ENCODE measurements at regions not wholly inside any gene's neighbourhood (a gene's known extent, or its start where the extent isn't known, plus 50 kb on each side); places are given as distances from the start of the nearest gene placed in this dataset.

DNA sequence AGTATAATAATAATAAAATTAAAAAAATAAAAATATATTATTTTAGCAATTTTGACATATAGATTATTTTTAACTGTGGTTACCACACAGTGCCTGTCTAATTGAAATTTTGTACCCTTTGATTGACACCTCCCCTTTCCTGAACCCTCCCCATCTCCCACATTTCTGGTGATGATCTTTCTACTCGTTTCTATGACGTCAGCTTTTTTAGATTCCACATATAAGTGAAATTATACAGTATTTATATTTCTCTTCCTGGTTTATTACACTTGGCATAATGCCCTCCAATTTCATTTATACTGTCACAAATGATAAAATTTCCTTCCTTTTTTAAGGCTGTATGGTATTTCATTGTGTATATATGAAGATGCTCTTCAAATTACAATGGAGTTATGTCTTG, 258.1 kb upstream of the PTCHD4 start:
- DNase-seq = no peak

DNA sequence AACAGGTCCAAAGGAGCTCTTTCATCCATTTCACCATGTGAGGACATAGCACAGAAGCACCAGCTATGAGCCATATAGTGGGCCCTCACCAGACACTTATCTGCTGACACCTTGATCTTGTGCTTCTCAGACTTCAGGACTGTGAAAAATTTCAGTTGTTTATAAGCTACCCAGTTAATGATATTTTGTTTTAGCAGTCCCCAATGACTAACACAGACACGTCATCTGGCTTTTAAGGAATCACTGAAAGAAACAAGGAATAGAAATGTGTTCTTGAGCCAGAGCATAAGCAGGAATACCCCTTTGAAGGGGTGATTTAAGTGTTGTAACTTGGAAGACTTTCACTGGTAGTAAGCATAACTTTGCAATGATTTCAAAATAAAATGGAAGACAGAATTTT, 214.7 kb upstream of the PTCHD4 start:
- no peak for DNase-seq

DNA sequence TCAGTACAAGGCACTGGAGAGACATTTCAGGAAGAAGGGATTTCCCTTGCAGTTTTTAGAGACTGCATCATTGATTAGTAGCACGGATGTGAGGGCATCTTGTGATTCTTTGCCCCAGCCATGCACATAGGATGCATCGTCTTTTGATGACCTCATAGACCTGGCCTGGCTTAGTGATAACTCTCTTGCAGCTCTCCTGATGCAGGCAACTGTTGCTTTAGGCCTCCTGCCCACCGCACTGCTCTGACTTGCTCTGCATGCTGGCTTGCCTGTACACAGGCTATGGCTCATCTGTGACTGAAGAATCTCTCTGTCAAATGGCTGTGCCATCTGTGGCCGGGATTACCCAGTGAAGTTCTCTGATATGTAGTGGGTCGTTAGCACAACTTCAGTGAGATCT, 207.7 kb upstream of the PTCHD4 start:
- no peak for DNase-seq

DNA sequence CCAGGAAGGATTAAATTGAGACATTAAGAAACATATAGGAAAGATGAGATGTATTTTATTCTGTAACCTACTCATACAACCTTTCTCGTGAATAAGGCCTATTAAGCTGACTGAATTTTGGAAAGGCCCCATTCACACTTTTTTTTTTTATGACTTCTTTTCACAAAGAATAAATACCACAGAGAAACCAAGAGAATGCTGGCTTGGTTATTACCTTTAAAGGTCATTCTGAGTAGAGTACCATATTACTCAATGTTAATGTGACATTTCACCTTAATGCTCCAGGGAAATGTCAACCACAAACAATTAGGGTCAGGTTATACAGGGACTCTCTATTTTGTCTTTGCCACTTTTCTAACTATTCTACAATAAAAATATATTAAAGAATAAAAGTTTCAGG, 204.9 kb upstream of the PTCHD4 start:
- DNase-seq = no peak

DNA sequence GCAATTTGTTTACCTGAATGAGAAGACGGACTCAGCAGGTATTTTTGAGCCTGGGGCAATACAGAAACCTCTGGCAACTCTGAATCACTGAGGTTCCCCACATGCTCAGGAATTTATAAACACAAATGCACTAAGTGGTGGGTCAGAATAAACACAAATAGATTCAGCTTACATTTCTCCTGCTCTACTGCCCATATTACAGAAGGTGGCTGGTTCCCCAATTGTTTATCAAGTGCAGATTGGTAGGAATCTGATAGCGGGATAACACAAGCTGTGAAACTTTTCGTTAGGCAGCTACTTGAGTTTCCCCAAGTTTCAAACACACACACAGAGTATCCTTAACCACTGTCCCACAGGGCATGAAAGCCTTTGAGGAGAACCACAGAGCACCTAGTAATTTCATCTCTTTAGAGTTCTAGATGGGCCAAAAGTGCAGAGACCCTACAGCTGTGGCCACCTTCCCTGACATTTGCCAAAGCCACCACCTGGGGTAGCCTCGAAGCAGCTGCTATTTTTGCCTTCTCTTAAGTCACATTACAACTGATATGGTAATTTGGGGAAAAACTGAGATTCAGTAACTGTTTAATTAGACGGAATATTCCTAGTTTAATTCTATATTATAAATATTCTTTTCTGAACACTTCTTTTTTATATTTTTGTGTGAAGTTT, 204.2 kb upstream of the PTCHD4 start:
- no peak for DNase-seq

DNA sequence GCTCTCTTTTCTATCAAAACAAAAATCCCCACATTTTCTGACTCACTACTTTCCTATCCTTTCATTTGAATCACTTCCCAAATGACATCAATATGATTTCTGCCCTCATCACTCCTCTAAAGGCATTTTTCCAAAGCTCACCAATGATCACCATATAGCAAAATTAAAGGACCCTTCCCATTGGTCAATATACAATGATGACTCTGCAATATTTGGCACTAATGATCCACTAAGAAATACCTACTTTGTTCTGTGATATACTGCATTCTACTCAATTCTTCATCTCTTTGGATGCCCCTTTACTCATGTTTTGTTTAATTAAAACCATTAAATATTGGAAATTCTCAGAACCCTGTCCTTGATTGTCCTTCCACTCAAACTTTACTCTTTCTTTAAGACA, 200.3 kb upstream of the PTCHD4 start:
- DNase-seq = no peak

DNA sequence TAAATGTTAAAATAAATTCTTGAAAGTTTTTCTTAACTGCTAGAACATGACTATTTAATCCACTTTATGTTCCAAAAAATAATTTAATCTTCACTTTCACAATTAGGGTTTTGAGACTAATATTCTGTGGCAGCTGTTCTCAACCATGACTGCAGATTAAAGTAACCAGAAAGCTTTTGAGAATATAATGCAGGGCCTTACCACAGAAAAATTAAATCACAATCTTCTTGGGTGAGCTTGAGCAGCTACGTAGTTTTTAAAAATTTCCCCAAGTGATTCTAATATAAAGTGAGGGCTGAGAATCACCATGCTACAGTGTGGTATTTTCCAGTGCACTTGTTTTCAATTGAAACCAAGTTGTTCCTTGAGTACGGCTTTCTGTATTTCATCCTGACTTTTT, 196.6 kb upstream of the PTCHD4 start:
- DNase-seq = no peak

DNA sequence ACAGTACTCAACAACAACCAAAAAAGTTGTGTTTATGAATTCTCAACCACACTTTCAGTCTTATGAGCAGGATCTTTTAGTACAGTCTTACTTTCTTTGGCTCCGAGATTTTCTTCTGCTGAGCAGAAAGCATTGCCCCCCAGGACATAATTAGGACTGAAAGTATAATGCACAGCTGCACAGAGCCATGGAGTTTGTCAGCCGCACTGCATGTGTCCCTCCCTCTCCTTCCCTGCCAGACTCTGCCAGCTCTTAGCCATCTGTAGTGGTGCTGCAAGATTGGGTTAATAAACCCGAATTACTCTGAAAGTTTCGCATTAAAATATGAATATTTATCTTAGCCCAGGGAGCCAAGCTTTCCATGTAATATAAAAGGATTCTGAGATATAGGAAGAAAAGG, 179.6 kb upstream of the PTCHD4 start:
- DNase-seq = no peak

DNA sequence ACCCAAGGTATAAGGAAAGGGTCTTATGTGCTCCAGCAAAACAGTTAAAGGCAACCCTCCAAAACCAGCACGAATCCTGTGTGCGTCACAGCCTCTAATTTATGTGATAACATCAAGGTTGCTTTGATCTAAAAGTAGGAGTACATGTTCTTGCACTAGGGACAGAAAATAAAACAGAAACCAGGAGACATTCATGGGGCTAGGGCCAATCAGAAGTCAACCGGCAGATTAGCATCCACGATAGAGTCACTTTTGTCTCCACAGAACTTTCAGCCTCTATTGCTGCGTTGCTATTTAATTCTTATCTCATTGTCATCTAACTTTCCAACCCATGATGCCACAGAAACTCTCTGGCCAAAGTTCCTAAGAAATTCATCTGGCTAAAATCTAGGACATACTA, 178.8 kb upstream of the PTCHD4 start:
- DNase-seq = no peak

DNA sequence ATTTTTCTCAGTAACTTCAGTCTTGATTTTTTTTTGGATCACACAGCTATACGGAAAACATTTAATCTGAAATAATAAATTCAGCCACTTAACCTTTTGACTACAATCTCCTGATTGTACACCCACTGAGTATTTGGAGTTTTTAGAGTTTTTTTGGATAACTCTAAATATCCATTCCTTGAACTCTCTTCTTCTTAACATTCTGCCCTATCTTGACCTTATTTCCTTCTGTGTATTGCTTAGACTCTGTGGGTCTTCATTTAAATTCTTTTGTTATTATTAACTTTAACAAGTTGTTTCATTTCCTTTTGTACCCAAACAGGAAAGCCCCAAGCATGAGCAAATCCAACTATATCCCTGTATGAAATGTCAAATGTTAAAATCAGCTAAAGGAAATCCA, 170.2 kb upstream of the PTCHD4 start:
- DNase-seq = no peak

DNA sequence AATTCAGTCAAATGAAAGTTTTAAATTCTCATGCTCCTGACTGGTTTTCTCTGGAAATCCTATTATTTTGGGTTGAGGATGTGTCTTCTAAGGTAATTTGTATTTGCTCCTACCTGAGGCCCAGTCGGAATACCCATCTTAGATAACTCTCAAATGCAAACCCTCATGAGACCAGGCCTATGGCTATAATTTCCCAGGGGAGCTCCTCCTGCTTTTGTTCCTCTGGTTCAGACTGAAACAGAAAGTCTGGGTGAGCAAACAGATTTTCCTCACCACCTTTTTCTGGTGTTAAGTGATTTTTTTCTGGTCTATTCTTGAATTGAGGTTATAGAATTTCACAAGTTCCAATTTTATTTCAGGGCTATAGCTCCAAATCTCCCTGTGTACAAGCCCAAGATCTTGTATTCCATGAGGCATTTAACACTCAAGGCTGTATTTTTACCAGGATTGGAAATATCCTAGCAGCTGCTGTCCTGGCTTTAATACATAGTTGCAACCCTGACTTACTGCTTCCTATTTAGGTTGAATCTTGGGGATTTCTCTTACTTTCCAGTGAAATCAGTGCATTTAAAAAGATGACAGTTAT, 169.1 kb upstream of the PTCHD4 start:
- DNase-seq = no peak

DNA sequence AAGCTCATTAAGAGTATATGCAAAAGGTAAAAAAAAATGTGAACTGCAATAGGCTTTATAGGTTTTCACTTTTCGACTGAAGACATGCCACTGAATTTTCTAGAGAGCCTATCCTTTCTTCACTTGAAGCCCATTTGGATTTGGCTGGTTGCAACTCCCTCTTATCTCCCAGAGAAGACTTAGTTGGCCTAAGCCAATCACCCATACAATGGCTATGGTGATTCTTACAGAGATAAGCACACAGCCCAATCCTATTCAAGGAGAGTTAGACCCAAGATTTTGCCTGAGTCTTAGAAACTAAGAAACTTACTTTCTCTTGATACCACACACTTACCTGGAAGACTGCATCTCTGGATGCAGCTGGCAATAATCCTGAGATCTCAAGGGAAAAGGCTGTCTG, 167.3 kb upstream of the PTCHD4 start:
- no peak for DNase-seq

DNA sequence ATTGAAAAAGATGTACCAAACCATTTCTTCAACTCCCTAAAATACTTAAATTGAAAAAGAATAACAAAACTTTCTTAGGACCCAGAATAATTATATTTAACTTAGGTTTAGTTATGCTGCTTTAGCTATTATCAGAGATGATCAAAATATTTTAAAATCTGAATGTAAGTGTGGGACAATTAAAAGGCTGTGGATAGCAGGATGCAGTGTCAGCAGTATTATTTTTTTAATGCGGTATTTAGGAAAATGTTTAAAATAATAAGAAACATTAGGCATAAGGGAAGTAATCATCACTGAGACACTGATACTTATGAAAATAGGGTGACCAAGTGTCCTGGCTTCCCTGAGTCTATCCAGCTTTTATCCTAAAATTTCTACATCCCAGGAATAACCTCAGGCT, 161.5 kb upstream of the PTCHD4 start:
- DNase-seq = no peak

DNA sequence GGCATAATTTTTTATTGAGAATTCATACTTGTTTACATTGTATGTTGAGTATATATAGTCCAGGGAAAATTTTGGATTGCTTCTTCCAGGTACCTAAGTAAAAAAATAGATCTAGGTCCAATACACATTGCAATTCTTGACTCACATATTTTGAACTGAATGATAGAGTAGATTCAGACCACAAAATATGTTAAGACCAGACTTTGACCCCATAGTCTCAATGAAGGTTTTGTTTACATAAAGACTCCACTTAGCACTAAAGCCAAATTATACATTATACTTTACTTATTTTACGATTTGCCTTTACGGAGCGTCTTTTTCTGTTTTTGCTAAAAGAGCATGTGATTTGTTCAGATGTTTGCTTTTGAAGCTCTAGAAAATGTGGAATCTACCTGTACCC, 144.1 kb upstream of the PTCHD4 start:
- DNase-seq = no peak

DNA sequence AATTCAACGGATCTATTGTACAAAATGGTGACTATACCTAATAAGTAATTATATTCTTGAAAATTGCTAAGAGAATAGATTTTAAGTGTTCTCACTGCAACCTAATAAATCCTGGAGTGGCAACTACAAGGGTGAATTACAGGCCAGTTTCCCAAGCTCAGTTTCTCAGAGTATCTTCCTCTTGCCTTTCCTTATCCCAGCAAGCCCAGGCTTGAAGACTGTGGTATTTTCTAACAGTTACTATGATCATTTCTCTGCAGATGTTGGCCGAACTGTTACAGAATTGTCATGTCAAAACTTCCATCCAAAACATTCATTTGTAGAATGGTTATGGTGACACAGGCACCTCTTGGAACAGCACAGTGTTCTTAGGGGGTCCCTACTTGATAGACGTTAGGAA, 138.1 kb upstream of the PTCHD4 start:
- no peak for DNase-seq

DNA sequence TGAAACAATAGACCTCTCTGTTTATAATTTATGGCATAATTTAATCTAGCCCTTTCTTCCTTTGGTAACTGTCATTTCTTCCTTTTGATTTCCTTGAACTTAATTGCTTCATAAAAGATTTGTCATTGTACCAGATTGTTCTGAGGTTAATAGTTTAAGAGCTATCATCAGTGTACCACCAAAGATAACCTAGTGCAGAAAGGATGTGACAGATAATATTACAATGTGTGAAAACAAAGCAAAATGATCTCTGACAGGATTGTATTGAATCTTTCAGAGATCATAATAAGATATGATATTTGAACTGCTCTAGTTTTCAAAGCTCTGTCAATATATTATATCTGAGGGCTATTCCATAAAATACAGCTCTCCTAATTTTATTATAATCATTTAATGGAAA, 132.1 kb upstream of the PTCHD4 start:
- no peak for DNase-seq

DNA sequence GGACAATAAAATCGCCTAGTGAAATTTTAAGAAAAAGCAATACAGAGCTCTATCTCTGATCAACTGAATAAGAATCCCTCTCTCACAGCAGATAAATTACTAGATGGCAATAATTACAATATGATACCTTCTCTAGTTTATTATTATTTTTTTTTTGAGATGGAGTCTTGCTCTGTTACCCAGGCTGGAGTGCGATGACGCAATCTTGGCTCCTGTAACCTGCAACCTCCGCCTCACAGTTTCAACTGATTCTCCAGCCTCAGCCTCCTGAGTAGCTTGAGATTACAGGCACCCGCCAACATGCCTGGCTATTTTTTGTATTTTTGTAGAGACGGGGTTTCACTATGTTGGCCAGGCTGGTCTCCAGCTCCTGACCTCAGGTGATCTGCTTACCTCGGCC, 129.3 kb upstream of the PTCHD4 start:
- DNase-seq = no peak

DNA sequence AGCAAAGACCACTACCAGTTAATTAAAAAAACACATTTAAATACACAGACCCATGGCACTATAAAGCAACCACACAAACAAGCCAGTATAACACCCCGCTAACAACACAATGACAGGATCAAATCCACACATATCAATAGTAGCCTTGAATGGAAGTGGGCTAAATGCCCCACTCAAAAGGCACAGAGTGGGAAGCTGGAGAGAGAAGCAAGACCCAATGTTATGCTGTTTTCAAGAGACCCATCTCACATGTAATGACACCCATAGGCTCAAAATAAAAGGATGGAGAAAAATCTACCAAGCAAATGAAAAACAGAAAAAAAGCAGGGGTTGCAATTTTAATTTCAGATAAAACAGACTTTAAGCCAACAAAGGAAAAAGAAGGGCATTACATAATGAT, 125.4 kb upstream of the PTCHD4 start:
- DNase-seq = no peak

DNA sequence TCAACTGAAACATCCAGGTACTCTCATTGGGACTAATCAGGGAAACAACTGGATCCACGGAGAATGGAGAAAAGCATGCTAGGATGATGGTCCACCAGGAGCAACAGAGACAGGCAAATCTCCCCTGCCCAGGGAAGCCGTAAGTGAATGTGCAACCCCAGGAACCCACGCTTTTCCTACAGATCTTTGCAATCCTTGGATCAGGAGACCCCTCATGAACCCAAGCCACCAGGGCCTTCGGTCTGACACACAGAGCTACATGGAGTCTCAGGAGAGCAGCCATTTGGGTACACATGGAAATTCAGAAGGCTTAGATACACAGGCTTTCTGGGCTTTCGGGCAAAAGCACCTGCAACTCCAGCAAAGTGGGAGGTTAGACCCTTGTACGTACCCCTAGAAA, 122.1 kb upstream of the PTCHD4 start:
- DNase-seq = no peak

DNA sequence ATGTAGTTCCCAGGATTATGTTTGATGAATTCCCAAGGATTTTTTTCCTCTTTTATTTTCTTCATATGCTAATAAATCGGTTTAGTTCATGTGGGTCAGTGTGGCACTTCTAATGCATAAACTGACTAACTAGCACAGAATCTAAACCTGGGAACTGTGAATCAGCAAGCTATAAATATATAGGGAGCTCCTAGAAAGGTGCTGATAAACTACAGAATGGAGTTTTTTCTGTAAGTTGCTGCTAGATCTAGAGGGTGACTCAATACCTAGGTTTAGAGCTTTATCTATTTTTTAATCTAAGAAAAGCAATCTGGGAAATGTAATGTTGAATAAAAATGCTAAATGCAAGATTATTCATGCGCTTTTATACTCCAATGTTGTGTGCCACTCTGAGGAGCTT, 118.8 kb upstream of the PTCHD4 start:
- no peak for DNase-seq

DNA sequence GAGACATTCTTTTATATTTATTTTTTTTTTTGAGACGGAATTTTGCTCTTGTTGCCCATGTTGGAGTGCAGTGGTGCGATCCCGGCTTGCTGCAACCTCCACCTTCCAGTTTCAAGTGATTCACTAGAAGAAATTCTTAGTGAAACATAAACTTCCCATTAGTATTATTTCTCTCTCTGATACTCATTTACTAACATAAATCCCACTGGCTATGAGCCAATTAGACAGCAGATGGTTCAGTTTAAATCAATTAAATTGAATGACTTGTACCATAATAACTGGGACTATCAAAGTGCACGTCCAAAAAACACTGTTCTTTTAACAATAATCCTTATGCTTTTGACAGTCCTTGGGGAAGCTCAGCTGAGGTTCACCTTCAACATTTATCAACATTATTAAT, 111.2 kb upstream of the PTCHD4 start:
- DNase-seq = no peak

DNA sequence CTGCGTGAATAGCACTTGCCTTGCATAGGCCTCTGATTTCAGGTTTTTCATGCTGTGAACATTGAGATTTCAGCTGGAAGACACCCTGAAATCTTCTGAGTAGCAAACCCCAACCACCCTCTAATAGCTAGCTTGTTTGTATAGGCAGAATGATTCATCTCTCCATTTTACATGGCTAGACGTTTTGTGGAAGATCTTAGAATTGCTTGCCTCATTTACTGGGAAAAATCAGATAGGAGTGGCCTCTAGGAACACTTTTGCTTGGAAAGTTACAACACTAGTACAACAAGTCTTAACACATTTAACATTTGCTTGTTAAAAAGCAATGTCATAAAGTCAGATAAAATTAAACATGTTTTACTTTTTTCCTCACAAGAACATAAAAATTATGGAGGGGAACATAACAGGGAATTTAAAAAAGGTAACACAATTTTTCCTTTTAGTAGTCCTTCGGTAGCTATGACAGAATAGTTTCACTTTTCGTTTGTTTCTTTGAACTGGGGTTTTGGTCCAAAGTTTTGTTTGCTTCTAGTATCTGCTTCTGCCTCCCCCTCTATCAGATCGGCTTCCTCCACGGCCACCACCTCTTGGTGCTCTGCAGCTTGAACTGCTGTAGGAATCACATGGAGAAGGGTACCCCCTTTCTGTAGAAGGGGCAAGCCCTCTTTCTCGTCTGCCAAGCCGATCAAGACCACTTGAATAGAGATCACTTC, 102.2 kb upstream of the PTCHD4 start:
- no peak for DNase-seq

DNA sequence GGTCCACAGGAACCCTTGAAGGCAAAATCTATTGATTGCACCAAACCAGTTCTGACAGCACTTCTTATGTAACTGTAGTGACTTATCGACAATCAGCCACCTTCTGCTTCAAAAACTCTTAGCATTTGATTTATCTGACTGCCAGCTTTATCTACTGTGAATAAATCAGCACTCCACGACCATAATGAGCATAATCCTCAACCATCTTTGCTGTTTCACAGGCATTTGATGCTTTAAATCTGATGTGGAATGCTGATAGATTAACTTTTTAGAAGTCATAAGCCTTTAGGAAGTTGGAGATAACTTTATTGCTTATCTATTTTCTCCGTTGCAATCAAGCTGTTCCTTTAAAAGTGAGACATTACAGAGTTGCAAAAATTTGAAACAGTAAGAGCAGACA, 101.5 kb upstream of the PTCHD4 start:
- DNase-seq = no peak

DNA sequence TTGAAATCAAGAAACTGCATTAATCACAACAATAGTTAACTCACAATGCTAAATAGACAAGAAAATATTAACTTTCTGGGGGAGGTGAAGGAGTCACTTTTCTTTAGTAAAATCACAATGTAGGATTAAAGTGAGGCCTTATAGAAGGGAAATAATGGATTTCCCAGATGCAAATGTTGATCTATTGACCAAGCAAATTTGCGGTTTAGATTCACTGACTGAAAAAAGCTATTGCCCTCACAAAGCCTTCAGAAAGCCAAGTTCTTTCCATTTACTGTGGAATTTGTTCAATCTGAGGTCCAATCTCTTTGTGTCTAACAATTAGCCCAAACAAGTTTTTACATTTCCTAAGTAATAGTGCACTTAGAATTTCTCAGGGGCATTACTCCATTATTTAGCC, 95.1 kb upstream of the PTCHD4 start:
- no peak for DNase-seq

DNA sequence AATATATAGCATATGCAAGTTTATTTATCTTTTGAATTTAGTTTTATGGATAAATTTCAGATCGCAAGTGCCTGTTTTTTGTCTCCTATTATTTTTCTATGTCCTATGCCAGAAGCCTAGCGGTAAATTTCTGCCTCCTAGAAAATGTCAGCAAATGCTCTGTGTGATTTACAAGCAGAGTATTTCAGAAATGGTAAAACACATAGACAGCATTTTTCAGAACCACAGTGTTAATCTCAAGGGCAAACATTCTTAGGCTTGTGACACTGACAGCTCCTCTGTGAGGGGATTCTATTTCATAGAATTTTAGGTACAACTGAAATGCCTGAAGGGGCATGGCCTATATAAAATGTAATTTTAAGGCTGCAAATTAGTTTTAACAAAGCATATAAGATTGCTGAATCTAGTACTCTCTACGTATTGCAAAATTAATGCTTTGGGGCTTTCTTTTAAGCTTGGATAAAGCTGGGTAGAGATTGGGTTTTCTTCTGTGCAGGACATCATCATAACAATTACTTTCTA, 89.9 kb upstream of the PTCHD4 start:
- no peak for DNase-seq

Measured in hematopoietic multipotent progenitor cell treated with erythropoietin and hydrocortisone succinate and interleukin-3 and kit ligand, for 4 days (in vitro differentiated cells).